Stomach (tissue), 4 donors: ENCODE measurements at regions not wholly inside any gene's neighbourhood (a gene's known extent, or its start where the extent isn't known, plus 50 kb on each side); places are given as distances from the start of the nearest gene placed in this dataset.

Experiments
- EP300 ChIP-seq: sonication (generic); formaldehyde crosslinking; IDR thresholded peaks from one replicate; pipeline ENCODE4 v1.6.1; 2017; ENCODE audit warnings: antibody characterized with exemption
- POLR2A ChIP-seq, 4 donors: fragments of 450-650 bp; IDR thresholded peaks; one replicate each; pipeline ENCODE4 v1.6.1; 2016; ENCODE audit warnings: antibody characterized with exemption in 4 of 4, control low read depth in 2 of 4, mild to moderate bottlenecking in 1 of 4, moderate library complexity in 1 of 4
- POLR2AphosphoS5 ChIP-seq, 3 donors: sonication (generic); formaldehyde crosslinking; IDR thresholded peaks; one replicate each; pipeline ENCODE4 v1.6.1; 2016; ENCODE audit warnings: antibody characterized with exemption in 3 of 3
- TF ChIP-seq, protein P1 (sequence below), 7 experiments: fragments of 450-650 bp in 4 of 7; fragments of 200-600 bp in 3 of 7; sonication (generic) in 3 of 7; IDR thresholded peaks; one replicate each; pipeline ENCODE4 v1.5.1; 2016 to 2019; ENCODE audit warnings: antibody characterized with exemption in 7 of 7, control low read depth in 2 of 7, mild to moderate bottlenecking in 1 of 7

DNA sequence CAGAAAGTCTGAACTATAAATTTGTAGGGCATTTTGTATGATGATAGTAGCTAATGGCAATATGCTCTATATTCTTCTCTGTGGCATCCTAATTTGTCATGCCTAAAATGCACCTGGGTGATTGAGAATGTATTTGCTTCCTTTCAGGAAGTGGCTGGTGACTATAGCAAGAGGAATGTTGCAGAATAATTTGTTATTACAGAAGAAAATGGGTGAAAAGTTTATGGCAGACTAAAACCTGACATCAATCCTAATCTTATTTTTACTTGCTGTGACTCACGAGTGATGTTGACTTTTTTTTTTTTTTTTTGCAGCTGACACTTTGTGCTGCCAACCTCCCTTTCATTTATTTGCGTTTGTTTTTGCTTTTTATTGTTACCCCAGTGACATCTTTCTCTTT is 141.1 kb downstream of the MSL3 start:
- TF ChIP-seq POLR2A (IDR thresholded peaks at IDR 0.05) (no peak), POLR2AphosphoS5 (IDR thresholded peaks at IDR 0.05) (no peak), EP300 (no peak)
- TF ChIP-seq, protein P1, sequence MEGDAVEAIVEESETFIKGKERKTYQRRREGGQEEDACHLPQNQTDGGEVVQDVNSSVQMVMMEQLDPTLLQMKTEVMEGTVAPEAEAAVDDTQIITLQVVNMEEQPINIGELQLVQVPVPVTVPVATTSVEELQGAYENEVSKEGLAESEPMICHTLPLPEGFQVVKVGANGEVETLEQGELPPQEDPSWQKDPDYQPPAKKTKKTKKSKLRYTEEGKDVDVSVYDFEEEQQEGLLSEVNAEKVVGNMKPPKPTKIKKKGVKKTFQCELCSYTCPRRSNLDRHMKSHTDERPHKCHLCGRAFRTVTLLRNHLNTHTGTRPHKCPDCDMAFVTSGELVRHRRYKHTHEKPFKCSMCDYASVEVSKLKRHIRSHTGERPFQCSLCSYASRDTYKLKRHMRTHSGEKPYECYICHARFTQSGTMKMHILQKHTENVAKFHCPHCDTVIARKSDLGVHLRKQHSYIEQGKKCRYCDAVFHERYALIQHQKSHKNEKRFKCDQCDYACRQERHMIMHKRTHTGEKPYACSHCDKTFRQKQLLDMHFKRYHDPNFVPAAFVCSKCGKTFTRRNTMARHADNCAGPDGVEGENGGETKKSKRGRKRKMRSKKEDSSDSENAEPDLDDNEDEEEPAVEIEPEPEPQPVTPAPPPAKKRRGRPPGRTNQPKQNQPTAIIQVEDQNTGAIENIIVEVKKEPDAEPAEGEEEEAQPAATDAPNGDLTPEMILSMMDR (IDR thresholded peaks at IDR 0.05) = no peak
